ENCODE measurements at regions not wholly inside any gene's neighbourhood (a gene's known extent, or its start where the extent isn't known, plus 50 kb on each side); places are given as distances from the start of the nearest gene placed in this dataset.

DNA sequence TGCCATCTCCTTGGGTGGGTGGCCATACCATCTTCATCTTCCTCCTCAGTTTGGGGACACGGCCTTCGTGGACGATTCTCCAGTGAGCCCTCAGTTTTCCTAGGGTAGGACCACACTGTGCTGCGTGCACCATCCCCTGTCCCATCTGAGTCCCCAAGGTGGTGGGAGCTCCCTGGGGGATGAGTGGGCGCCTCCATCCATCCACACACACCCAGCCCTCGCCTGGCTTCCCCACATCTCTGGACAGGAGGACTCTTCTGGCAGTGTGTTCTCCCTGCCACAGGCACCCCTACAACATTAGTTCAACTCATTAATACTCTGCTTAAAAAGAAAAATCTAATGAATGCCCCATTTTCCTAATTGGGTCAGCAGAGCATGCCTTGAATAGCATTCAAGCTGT lies 408.5 kb downstream of the SHANK2 start:
- H3K27ac ChIP-seq: no peak overlapping the region
- peaks cover 0 to 25% of the 10 kb centered on the region in 2 donors for H3K27me3 ChIP-seq
- DNase-seq: no peak
- no peaks in the 10 kb centered on the region for H3K36me3 ChIP-seq
- H3K9me3 ChIP-seq: peaks cover 0 to 2% (median 0%) of the 10 kb centered on the region in 3 donors
- no peaks in the 10 kb centered on the region for H3K4me1 ChIP-seq
- H3K4me3 ChIP-seq: no peak overlapping the region
- no peak for TF ChIP-seq CTCF (IDR thresholded peaks at IDR 0.05)
- intact Hi-C loops (cut with DNase I; ENCODE audit: low total_unique reads): no loop called here

- Histone ChIP-seq H3K27me3 (peaks cover 0 to 25% of the 10 kb centered on the region in 2 donors), H3K36me3 (no peaks in the 10 kb centered on the region)
- TF ChIP-seq CTCF (IDR thresholded peaks at IDR 0.05): no peak
Observed at GRCh38 chr11:70844387-70844786, 408.0 kb downstream of the SHANK2 start.

GRCh38 chr11:70845591-70846041 lies 406.8 kb downstream of the SHANK2 start:
- no peaks in the 10 kb centered on the region for H3K36me3 ChIP-seq
- intact Hi-C loops (cut with DNase I; ENCODE audit: low total_unique reads): no loop called here
- no peak overlapping the region for H3K27ac ChIP-seq
- no peak overlapping the region for H3K4me3 ChIP-seq
- H3K4me1 ChIP-seq: no peaks in the 10 kb centered on the region
- H3K9me3 ChIP-seq: peaks cover 0 to 17% (median 0%) of the 10 kb centered on the region in 3 donors
- DNase-seq: no peak
- no peak for TF ChIP-seq CTCF (IDR thresholded peaks at IDR 0.05)
- peaks cover 0 to 25% of the 10 kb centered on the region in 2 donors for H3K27me3 ChIP-seq

More at GRCh38 chr11:70844387-70844786, 408.0 kb downstream of the SHANK2 start:
- Histone ChIP-seq H3K9me3 (peaks cover 0 to 5% (median 0%) of the 10 kb centered on the region in 3 donors), H3K4me1 (no peaks in the 10 kb centered on the region), H3K27ac (no peak overlapping the region), H3K4me3 (no peak overlapping the region)
- intact Hi-C loops (cut with DNase I; ENCODE audit: low total_unique reads): no loop called here
- DNase-seq: no peak

- no peak overlapping the region for H3K4me3 ChIP-seq
- no peaks in the 10 kb centered on the region for H3K4me1 ChIP-seq
- DNase-seq: no peak
- no peaks in the 10 kb centered on the region for H3K36me3 ChIP-seq
- no peak for TF ChIP-seq CTCF (IDR thresholded peaks at IDR 0.05)
- peaks cover 0 to 25% of the 10 kb centered on the region in 2 donors for H3K27me3 ChIP-seq
- peaks cover 0 to 17% (median 0%) of the 10 kb centered on the region in 3 donors for H3K9me3 ChIP-seq
- intact Hi-C loops (cut with DNase I; ENCODE audit: low total_unique reads): no loop called here
- H3K27ac ChIP-seq: no peak overlapping the region
Observed at GRCh38 chr11:70846781-70847655, 405.4 kb downstream of the SHANK2 start.

DNA sequence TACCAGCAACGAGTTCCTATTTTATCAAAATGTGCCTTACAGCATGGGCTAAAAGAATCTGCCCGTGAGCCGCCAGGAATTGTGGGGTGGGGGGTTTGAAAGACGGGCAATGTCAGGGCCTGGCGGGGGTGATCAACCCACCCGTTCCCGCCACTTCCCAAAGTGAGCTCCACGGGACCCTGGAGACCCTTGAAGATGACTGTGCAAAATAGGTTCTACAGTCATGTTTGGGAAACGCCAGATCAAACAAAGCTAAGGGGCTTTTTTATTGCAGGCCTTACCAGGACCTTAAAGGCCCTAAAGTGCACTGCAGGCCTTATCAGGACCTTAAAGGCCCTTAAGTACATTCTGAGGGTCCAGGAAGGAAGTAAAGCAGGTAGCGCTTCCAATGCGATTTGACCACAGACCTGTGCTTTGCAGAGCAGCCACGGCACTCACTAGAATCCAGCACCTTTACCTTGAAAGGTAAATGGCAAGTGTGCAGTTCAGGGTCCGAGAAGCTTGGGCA lies 404.1 kb downstream of the SHANK2 start:
- H3K27ac ChIP-seq: no peak overlapping the region
- H3K9me3 ChIP-seq: peaks cover 0 to 17% (median 0%) of the 10 kb centered on the region in 3 donors
- no peak for DNase-seq
- TF ChIP-seq CTCF (IDR thresholded peaks at IDR 0.05): no peak
- no peaks in the 10 kb centered on the region for H3K4me1 ChIP-seq
- H3K36me3 ChIP-seq: no peaks in the 10 kb centered on the region
- no peak overlapping the region for H3K4me3 ChIP-seq
- intact Hi-C loops (cut with DNase I; ENCODE audit: low total_unique reads): no loop called here
- peaks cover 0 to 22% of the 10 kb centered on the region in 2 donors for H3K27me3 ChIP-seq
